Stimulated activated CD8-positive, alpha-beta memory T cell treated with anti-CD3 and anti-CD28 coated beads, Interleukin-15, amount 100 ng/mL, for 48 hours (primary cell): ENCODE measurements at regions not wholly inside any gene's neighbourhood (a gene's known extent, or its start where the extent isn't known, plus 50 kb on each side); places are given as distances from the start of the nearest gene placed in this dataset.

ENCODE experiments used
- DNase-seq, 2 donors: peaks; one replicate each; pipeline ENCODE4 v3.0.0-alpha.2; 2020; ENCODE audit warnings: low read depth in 2 of 2

DNA sequence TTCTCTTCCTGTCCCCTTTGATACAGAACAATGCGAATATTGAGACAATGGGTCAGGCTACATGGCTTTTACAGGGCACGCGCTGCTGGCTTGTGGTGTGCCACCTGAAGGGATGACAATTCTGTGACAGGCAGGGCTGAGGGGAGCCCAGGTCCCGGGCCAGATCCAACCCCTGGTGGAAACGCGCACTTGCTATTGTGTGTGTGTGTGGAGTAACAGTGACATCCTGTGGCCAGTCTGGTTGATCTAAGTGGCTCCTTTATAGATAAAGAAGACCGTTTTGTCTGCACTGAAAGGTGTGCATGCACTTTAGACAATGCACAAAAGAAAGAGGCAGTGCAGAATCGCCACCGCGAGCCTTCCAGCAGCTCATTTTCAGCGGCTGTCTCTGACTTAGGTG, 273.6 kb downstream of the HRH4 start:
- no peak for DNase-seq

DNA sequence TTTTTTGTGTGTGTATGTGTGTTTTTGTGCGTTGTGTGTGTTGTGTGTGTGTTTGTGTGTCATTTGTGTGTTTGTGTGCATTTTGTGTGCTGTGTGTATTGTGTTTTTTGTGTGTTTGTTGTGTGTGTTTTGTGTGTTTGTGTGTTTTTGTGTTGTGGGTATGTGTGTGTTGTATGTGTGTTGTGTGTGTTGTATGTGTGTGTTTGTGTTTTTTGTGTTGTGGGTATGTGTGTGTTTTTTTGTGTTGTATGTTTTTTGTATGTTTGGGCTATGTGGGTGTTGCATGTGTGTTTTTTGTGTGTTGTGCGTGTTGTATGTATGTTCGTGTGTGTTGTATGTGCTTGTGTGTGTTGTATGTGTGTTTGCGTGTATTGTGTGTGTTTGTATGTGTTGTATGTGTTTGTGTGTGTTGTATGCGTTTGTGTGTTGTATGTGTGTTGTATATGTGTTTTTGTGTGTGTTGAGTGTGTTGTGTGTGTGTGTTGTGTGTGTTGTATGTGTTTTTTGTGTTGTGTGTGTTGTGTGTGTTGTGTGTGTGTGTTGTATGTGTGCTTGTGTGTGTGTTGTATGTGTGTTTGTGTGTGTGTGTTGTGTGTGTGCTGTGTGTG, 275.3 kb downstream of the HRH4 start:
- DNase-seq = no peak

DNA sequence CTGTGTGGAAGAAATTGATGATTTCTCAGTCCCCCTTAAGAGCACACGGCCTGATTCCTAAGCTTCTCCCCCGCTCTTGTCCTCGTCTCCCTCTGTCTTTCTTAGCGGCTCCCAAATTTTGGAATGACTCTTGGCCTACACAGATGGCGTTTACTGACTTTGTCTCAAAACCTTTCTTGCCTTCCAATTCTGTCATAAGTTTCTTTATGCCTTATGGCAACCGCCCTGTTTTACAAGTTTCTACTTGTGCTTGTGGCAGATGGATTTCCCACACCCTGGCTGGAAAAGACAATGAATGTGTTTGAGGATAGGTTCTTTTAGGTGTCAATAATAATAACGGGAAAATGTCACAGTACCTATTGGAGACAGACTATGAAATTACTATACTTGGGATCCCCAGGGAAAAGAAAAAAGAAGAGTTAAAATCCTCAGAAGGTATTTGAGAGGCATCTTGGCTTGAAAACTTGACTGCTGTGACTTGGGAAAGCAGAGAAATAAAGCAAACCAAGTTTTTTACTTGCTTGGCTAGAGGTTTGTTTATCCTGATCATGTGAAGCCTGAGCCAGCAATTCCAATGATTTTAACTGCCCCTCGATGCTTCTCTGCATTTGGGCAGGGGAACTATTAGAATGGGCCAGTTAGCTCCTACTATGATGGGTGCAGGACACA, 276.4 kb downstream of the HRH4 start:
- DNase-seq = no peak

DNA sequence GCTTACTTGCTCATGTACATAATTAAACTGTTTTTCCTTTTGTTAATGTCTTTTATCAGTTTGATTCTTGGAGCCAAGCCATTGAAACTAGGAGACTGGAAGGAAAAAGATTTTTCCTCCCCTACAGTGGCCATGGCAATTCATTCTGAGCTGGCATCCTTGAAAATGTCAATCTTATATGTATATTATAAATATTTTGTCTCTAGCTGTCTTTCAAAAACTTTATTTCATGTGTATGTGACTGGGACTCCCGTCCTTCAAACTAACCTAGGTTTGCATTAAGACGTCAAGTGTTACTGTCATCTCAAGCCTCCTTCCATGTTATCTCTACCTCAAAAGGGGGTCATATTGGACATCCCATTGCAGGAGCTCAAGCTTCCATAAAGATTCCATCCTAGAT, 280.4 kb downstream of the HRH4 start:
- no peak for DNase-seq

DNA sequence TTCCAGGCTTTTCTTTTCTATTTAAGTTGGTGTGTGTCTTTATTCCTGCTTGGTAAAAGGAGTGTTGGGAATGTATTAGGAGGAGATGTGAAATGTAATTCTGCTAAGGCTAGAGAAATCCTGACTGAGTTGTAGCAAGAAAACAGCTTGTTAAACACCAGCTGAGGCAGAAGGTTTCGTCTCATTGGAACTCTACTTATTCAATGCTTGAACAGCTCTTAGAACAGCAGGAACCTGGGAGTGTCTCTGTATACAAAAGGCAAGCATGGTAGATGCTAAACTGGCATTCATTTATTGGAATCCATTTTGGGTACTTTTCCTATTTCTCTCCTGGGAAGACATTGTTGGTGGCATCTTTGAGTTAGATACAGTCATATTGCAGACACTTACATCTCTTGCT, 280.9 kb downstream of the HRH4 start:
- DNase-seq = no peak

DNA sequence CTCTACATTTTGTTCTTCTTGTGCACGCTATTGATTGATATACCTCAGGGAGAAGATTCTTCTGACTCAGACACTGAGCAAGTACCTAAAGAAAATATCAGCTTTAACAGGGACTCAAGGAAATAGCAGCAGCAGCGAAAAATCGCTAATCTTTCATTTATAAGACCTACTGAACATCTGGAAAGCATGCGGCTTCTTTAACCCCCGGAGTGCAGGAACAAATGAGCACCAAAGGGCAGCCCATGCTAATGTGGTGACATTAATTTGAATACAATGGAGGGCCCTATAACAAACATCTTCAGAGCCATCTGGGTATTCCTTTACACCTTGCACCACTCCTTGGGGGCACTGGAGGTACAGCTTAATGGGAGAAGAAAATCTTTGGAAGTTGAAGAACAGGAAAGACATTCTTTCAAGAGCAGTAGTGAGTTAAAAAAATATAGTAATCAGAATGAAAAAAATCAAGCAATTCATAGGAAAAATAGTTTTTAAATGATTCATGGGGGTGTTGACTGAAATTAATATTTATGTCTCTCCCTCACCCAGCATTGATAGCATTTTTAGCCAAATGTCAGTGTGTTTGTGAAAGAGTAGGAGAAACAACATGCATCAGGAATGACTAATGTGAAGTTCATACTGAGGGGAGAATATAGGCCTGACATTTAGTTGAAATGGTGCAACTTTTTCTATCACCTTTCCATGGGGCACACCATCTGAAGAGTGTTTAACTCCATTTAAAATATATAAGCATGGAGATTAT, 281.7 kb downstream of the HRH4 start:
- no peak for DNase-seq

DNA sequence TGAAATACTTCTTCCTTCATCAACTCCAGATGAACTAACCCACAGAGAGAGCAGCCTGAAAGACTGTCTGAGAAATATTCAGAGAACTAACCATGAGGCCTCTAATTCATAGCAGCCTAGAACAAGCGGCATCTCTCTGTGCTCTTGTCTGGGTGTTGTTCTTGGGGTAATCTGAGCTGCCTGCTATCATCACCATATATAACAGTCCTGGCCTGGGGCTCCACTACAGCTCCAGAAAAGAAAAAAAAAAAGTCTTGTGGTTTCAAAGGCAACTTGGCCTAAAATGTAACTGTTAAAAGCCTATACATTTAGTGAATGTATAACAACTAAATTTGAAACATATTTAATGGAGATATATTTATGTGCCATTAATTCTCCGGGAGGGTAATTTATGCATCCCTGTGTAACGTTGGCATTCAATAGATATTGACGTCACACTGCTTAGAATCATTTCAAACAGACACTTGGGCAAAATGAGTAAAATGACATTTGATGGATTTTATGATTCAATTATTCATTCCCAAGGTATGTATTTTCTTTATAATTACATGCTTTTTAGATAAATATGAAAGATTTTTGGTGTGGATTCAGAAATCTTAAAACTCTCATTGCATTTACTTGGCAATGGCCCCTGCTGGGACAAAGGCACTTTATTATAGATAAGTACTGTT, 294.3 kb downstream of the HRH4 start:
- no peak for DNase-seq

DNA sequence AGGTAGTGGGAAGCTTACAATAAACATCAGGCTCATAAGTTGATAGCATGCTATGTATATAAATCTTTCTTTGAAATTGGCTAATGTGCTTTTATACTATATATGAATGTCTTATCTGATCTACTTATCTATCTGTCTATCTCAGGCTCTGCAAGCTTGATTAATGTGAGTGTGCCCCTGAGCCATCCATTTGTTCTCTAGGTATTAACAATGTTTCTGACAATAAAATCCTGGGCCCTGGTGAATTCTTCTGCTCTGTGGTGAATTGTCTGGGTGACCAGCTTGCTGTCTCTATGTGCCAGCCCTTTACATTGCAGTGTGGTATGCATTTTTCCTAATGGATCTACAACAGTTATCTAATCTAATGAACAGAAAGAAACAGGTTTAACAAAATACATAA, 295.9 kb downstream of the HRH4 start:
- no peak for DNase-seq

DNA sequence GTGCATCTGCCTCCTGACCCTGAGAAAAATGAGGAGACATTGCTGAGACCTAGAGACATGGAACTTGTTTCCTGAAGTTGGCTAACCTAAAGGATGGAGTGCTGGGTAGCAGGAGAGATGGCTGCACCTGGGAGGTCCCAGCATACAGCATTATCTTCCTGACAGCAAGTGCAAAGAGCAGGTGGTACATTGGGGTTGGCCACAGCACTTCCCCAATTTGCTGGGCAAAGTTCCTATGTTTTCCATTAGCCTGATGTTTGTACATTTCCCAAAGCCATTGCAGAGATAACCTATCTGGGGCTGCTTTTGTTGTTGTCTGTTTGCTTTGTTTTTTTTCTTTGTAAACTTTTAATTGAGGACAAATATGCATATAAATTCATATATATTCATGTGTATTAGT, 296.7 kb downstream of the HRH4 start:
- no peak for DNase-seq

DNA sequence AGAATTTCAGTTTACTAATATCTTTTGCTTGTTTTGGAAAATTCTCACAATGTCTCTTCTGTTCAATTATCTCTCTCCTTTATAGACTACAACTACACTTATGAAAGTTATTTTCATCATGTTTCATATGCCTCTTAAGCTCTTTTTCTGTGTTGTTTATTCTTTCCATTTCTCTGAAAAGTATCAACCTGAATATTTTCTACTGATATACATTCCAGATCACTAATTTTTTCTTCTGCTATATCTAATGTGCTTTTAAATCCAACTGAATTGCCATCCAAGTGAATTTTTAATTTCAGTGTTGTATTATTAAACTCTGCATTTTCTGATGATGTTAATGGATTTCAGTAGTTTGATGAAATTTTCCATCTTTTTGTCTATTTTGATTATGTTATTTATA, 301.3 kb downstream of the HRH4 start:
- no peak for DNase-seq

DNA sequence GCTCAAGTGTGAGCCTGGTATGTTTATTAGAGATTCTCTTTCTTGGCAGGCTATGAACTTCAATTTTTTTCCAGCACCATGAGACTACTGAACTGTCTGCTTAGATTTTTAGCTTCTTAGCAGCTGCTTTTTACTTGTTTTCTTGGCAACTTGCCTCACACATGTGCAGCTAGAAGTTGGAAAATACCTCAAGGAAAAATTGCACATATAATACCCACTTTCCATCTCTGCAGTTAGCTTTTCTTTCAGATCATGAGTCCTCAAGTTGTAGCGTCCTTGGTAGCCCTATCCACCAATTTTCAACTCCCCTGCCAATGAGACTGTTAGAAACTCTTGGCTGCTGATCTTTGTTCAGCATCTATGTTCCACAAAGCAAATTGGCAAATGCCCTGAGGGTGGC, 302.1 kb downstream of the HRH4 start:
- no peak for DNase-seq

DNA sequence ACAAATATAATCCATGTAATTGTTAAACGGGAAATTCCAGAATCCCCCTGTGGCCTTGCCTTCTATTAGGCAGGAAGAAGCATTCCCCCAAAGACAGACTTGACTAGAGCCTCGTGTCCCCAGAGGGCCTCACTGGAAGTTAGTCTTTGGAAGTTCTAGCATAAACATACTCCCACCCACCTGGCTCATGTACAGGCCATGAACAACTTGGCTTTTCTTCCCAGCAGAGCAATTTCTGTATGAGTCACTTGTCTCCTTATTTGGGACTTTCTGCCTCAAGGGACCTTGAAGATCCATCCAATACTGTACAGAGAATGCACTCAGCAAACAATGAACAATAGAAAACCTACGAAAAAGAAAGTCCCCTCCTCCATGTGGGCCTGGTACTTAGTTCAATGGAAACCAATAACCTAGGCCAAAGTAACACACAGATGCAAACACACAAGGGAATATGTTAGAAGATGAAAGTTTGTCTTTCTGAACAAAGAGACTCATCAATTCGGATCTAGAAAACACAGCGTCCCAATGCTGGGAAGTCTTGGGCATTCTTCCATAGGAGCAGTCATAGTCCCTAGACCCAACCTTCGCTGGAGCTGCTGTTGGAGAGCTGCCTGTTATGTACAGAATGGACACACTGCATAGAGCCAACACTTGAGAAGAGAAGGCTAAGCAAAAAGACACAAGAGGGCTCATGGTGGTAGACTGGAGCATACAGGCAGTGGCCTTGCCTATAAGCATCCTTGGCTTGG, 303.5 kb downstream of the HRH4 start:
- DNase-seq = no peak

DNA sequence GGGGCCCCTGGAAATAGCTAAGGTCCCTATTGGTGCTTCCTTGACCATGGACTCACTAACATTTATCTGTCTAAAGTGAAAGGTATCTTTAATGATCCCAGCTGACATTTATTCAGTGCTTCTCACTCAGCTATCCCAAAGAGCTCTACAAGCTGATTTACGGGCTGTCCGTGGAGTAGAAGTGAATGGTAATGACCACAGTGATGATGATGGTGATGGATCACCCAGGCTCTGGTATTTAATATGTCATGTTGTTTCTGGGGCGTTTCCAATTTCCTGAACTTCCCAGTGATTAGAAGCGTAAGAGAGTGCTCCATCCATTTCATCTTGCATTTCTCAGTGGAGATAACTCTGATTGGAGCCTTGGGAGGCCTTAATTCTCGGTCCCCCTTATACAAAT, 304.3 kb downstream of the HRH4 start:
- DNase-seq = no peak

DNA sequence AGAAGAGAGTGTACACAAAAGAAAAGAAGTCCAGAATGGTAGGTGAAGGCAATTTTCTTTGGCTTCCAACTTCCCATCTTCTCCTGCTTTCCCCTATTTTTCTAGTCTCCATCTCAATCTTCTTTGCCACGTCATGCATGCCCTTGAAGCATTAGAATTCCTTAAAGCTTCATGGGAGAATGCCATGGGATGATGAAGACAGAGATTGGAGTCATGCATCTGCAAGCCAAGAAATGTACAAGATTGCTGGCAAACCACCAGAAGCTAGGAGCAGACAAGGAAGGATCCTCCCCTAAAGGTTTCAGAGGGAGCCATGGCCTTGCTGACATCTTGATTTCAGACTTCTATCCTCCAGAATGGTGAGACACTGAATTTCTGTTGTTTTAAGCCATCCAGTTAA, 305.9 kb downstream of the HRH4 start:
- no peak for DNase-seq

DNA sequence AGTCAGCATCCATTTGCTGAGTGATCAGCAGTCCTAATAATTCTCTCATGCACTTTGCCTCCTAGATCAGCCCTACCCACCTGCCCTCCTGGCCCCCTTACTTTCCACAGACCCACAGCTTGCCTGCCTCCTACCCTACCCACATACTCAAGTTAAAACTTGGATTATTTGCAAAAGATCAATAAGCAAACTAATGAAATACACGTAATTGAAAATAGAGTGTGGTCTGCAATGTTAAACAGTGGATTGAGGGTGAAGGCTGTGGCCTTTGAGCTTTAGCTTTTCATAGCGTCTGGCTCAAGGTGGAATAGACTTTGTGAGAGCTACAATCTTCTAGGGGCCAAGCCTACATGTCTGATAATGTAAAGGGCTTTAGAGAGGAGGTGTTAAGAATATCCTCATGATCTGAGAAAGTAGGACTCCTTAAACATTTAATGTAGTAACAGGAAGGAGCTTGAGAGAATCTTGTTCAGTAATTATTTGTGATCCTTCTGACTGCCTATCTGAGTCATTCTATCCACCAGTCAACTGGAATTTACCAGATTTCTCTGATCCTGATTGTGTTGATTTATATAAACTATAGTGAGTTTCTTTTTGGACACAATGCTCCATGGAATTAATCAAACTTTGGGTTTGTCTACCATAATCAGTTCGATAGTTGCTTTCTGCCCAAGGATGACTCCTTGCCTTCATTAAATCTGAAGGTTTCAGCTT, 310.0 kb downstream of the HRH4 start:
- no peak for DNase-seq

DNA sequence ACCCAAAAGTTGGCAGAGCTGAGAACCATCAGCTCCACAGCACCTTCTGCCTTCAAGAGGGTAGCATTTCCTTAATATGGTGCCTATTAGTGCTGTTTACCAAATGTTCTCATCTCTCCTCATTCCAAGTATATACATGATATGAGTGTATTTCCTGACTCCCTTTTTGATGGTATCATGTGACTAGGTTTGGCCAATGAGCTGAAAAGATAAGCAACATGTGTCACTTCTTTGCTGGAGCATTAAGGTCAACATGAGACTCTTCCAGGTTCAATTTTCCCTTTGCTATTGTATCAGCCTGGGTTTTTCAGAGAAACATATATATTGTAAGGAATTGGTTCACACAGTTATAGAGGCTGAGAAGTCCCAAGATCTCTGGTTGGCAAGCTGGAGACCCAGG, 310.9 kb downstream of the HRH4 start:
- DNase-seq = no peak

DNA sequence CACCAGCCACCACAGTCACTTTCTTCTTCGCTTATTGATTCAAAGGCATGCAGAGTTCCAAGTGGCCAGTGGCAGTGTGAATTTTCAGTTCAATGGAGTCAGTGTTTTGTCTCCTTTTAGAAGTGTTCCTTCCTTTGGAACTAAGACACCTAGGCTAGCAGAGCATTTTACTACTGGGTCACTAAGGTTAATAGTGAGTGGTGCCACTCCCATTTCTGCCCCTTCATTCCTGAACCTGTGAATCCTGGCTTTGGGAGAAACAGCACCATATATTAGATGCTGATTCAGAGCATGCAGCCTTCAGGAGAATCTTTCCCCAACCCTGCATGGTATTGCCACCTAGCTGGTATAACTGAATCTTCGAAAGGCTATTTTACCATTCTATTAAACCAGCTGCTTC, 312.7 kb downstream of the HRH4 start:
- no peak for DNase-seq

DNA sequence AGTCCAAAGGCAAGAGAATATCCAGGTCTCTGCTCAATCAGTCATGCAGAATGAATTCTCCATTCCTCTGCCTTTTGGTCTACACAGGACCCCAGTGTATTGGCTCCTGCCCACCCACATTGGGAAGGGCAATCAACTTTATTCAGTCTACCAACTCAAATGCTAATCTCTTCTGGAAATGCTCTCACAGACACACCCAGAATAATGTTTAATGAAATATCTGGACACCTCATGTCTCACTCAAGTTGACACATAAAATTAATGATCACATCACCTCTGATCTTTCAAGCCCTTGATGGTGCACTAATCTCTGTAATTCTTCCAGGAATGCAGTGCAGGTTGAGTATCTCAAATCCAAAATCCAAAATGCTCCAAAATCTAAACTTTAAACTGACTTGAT, 315.6 kb downstream of the HRH4 start:
- no peak for DNase-seq

DNA sequence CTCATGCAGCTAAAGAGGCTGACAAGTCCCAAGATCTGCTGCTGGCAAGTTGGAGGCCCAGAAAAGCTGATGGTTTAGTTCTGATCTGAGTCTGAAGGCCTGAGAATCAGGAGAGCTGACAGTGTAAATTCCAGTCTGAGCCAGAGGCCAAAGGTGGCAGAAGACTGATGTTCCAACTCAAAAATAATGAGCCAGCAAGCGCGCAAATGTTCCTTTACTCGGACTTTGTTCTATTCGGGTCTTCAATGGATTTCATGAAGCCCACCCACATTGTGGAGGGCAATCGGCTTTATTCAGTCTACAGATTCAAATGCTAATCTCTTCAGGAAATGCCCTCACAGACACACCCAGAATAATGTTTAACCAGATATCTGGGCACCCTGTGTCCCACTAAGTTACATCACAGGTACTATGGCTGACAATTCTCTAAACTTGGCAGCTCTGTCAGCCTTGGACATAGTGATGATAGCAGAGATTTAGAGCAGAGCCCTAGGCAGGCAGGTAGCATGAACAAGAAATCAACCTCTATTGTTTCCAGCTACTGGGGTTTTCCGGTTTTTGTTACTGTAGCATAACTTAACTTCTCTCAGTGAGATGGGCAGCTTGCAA, 318.5 kb downstream of the HRH4 start:
- DNase-seq = no peak

DNA sequence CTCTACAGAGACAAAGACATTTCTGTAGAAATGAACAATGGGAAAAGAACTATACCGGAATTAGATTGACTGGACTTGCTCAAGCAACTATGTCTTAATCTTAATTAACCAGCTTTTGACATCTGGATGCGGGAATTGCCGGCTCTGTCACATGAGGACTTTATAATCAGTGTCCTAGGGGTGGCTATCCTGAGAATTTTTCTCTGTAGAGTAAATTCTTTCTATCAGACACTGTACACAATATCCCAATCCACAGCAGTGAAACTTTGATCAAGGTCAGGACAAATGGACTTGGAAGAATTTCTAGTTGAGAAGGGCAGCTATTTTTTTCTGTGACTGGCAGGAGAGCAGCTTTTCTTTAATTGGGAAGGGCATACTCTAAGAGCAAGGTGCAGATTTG, 322.1 kb downstream of the HRH4 start:
- DNase-seq = no peak

DNA sequence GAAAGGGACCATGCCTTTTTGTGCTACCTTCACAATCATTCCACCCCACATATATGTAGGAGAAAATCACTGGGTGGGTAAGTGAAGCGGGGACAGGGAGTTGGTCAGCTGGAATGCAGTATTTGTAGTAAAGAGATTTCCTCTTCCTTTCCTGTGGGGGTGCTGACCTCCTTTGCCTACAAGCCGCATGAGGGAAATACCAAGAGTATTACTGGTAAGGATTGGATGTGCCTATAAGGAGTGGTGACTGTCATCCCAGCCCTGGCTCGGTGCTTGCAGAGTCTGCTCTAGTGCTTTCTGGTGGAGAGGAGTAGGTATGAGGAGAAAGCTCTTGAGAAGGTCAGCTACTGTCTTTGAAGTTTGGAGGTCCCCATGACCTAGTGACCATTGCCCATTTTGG, 324.6 kb downstream of the HRH4 start:
- no peak for DNase-seq
